Stimulated activated CD4-positive, alpha-beta T cell treated with anti-CD3 and anti-CD28 coated beads, Interleukin-2, amount 100 ng/mL, for 4 hours (primary cell): ENCODE measurements at regions not wholly inside any gene's neighbourhood (a gene's known extent, or its start where the extent isn't known, plus 50 kb on each side); places are given as distances from the start of the nearest gene placed in this dataset.
A peak's percentile ranks its signal among the peaks of the same experiment; 100 is the strongest.

Source experiments
- DNase-seq: peaks from one replicate; pipeline ENCODE4 v3.0.0-alpha.2; 2020; ENCODE audit warnings: low read depth

- no peak for DNase-seq
These were observed 211.3 kb downstream of the CYP26B1 start for GRCh38 chr2:71936076-71937030.

- no peak for DNase-seq
These were observed 212.3 kb downstream of the CYP26B1 start for GRCh38 chr2:71935262-71935848.

DNA sequence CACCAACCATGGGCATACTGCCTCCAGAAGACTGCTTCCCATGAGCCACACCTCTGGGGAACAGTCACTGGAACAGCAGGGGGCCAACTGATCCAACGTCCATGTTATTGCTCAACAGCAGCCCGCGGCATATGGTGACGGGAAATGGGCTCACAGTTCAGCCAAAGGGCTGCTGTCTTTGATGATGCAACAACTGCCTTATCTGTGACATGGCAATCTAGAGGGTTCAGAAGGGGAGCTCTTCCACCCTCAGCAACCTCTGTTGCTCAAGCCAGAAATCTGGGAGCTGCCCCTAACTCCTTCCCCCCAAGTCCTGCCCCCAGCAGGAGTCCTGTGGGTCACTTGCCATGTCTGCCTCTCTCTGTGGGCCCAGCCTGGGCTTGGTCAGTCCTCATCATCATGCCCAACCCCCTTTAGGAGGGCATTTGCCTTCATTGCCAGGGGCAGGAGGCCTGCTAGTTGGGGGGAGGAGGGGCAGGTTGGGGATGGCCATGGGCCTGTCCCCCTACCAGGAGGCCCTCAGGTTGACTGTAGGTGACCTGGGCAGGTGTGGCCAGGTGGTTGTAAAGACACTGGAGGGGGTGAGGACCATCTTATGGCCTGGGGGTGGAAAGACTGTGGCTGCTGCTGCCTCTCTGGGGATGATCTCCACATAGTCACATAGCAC lies 212.9 kb downstream of the CYP26B1 start:
- DNase-seq: no peak

- DNase-seq: no peak
These were observed 213.4 kb downstream of the CYP26B1 start for GRCh38 chr2:71934320-71934593.

DNA sequence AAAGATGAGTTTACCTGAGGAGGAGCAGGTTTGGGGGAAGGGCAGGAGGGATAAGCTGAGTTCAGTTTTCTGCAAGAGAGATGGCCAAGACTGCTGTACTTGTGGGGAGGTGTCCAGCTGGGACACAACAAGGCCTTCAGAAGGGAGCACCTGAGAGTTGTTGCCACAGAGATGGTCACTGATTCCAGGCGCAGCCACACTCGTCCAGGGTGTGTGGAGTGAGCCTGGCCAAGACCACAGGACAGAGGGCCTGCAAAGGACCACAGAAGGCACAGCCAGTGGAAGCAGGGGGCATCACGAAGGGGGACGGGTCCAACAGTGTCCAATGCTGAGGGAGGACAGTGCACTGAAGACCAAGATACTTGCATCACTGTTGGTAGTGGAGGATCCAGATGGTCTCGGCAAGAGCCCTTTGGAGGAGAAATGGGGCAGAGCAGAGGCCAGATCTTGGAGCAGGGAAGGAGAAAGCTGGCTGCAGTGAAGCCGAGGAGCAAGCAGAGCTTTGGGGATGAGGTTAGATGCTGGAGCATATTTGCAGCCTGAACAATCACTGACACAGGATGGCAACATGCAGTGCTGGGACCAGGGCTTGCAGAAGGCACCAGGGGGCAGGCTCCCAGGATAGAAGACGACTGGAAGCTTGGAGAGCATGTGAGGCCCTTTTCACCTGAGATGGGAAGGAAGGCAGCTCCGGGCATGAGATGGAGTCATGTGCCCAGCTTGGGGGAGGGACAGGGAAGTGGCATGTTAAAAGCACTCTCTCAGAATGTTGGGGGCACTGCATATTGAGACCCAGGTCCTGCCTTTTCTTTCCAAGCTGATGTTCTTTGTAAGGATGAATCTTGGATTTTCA lies 214.0 kb downstream of the CYP26B1 start:
- no peak for DNase-seq

DNA sequence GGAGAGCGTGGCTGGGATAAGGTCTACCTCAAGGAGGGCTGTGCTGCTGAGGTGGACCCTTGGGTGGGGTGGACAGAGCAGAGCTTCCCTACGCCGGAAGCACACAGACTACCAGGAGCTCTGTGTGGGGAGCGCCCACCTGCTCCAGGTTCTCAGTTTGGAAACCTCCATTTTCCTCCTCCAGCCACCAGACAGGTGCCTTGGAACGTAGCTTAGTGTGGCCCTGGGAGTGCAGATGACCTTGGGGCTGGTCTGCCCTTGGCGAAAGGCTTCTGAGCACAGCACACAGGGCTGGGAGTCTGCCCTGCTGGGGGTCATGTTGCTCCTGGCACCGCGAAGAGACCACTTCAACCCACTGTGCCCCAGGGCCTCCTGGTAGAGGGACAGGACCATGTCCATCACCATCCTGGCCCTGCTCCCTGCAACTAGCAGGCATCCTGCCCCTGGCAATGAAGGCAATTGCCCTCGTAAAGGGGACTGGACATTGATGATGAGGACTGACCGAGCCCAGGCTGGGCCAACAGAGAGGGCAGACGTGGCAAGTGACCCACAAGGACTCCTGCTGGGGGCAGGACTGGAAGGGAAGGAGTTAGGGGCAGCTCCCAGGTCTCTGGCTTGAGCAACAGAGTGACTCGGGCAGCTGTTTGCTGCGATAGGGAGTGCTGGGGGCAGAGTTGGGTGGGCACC lies 214.7 kb downstream of the CYP26B1 start:
- DNase-seq: no peak

- no peak for DNase-seq
These were observed 215.5 kb downstream of the CYP26B1 start for GRCh38 chr2:71932037-71932779.

DNA sequence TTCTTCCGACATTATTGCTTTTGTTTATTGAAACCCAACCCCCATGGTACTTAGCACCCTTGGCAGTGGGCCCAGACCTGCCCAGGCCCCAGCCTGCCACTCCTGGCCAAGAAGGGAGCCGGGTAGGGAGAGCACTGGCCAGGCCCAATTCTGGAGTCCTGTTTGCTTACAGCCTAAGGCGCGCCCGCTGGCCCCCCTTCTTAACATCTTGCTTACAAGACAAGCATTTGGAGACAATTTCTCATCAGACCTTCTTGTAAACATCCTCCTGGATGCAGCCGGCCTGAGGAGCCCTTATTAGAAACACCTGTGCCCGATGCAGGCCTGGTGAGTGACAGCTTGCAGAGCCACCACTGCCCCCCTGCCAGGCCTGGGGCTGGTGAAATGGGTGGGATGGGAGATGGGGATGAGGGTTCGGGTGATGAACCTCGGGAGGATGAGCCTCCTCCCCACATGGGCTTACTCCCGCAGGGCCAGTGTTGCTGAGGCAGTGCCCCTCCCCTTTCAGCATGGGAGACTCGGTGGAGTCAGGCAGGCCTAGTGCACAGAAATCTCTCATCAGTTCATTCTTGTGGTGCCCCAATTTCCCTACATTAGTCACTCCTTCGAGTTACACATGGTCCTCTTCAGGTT lies 217.5 kb downstream of the CYP26B1 start:
- DNase-seq: no peak

DNA sequence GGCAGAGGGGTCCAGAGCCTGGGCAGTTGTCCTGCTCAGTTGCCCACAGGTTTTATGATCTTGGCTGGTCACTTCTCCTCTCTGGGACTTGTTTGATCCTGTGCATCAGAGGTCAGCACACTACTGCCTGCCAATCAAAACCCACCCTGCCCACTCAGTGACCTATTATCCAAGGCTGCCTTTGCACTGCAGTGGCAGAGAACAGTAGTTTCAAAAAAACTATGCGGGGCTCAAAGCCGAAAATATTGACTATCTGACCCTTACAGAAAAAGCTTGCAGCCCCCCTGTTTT lies 218.2 kb downstream of the CYP26B1 start:
- no peak for DNase-seq

DNA sequence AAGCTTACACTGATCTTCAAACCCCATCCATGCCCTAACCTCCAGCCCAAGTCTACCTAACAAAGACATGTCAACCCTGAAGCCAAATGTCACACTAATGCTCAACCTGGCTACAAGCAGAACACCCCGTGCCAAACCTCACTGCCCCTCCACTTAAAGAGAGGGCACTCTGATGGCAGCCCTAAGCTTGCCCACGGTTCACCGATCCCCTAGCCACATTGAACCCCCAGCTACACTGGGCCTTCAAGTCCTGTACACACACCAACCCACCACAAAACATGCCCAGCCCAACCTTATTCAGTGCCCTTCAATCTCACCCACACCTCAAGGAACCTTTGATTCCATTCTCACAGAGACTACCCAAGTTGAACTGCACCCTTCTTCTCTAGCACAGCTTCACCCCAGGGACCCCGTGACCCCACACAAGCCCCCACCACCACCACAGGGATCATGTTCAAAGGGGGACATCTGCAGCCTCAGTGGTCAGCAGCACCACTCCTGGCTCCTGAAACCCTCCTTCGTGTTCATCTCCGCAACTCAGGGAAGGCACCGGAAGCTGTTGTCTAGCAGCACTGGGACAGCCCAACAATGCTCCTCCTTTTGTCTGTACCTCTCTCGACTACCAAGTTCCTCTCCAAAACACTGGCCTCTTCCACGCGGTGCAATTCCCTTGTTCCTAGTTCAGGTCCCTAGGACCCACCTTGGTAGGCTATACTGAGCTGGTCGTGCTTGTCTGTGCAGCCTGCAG lies 218.8 kb downstream of the CYP26B1 start:
- no peak for DNase-seq

GRCh38 chr2:71927757-71928715 lies 219.6 kb downstream of the CYP26B1 start:
- DNase-seq: no peak

GRCh38 chr2:71926876-71927756 lies 220.5 kb downstream of the CYP26B1 start:
- no peak for DNase-seq

- no peak for DNase-seq
These were observed 221.6 kb downstream of the CYP26B1 start for GRCh38 chr2:71926089-71926447.

GRCh38 chr2:71925268-71926088 lies 222.2 kb downstream of the CYP26B1 start:
- DNase-seq: no peak

GRCh38 chr2:71923887-71924533 lies 223.7 kb downstream of the CYP26B1 start:
- peak; percentile 29 for DNase-seq

GRCh38 chr2:71923143-71923525 lies 224.5 kb downstream of the CYP26B1 start:
- no peak for DNase-seq
